Duodenal mucosa (tissue), 2 donors: ENCODE measurements at regions not wholly inside any gene's neighbourhood (a gene's known extent, or its start where the extent isn't known, plus 50 kb on each side); places are given as distances from the start of the nearest gene placed in this dataset.

Experiments used
- H3K27ac ChIP-seq: one replicate; pipeline ENCODE4 v1.7.0; 2013; ENCODE audit warnings: low read depth, low read length
- H3K27me3 ChIP-seq, 2 donors: one replicate each; pipeline ENCODE4 v1.7.0; 2013; ENCODE audit warnings: low read length in 2 of 2, control low read depth in 1 of 2; ENCODE audit not compliant: insufficient read depth in 2 of 2, control insufficient read depth in 1 of 2
- H3K36me3 ChIP-seq, 2 donors: one replicate each; pipeline ENCODE4 v1.7.0; 2013; ENCODE audit warnings: low read length in 2 of 2, control low read depth in 1 of 2; ENCODE audit not compliant: insufficient read depth in 2 of 2, control insufficient read depth in 1 of 2
- H3K4me1 ChIP-seq, 2 donors: one replicate each; pipeline ENCODE4 v1.7.0; 2013; ENCODE audit warnings: low read length in 2 of 2, control low read depth in 1 of 2; ENCODE audit not compliant: insufficient read depth in 2 of 2, control insufficient read depth in 1 of 2
- H3K4me3 ChIP-seq, 2 donors: one replicate each; pipeline ENCODE4 v1.7.0; 2013; ENCODE audit warnings: low read length in 2 of 2, low read depth in 1 of 2
- H3K9ac ChIP-seq, 2 donors: one replicate each; pipeline ENCODE4 v1.7.0; 2013; ENCODE audit warnings: low read length in 2 of 2, low read depth in 1 of 2
- H3K9me3 ChIP-seq, 2 donors: one replicate each; pipeline ENCODE4 v1.7.0; 2013; ENCODE audit warnings: low read length in 2 of 2, control low read depth in 1 of 2; ENCODE audit not compliant: control insufficient read depth in 1 of 2

DNA sequence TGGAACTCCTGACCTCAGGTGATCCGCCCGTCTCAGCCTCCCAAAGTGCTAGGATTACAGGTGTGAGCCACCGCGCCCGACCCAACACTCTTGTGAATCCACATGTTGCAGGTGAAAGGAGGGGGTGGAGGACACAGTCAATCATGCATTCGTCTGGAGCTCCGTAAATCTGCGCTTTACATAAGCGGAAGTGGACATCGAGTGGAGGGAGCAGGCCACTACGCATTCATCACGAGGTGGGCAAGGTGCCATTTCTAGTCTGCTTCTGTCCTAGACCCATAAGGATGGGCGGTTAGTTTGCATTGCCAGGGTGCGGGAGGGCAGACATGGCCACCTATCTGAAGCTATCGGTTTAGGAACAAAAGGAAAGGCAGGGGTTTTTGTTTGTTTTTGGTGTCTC, 225.2 kb upstream of the TCERG1L start:
- no peak overlapping the region for H3K27ac ChIP-seq
- no peaks in the 10 kb centered on the region for H3K9me3 ChIP-seq
- no peaks in the 10 kb centered on the region for H3K4me1 ChIP-seq
- H3K36me3 ChIP-seq: no peaks in the 10 kb centered on the region
- no peak overlapping the region for H3K4me3 ChIP-seq
- no peak overlapping the region for H3K9ac ChIP-seq
- no peaks in the 10 kb centered on the region for H3K27me3 ChIP-seq

DNA sequence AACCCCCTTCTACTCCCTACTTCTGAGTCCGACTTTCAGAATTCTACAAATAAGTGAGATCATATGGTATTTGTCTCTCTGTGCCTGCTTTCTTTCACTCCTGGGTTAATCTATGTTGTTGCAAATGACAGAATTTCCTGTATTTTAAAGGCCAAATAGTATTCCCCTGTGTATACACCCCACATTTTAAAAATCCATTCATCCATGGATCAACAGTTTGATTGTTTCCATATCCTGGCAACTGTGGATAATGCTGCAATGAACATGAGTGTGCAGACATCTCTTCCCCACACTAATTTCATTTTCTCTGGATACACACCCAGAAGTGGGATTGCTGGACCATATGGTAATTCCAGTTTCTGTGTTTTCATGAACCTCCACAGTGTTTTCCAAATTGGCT, 225.8 kb upstream of the TCERG1L start:
- H3K4me3 ChIP-seq: no peak overlapping the region

DNA sequence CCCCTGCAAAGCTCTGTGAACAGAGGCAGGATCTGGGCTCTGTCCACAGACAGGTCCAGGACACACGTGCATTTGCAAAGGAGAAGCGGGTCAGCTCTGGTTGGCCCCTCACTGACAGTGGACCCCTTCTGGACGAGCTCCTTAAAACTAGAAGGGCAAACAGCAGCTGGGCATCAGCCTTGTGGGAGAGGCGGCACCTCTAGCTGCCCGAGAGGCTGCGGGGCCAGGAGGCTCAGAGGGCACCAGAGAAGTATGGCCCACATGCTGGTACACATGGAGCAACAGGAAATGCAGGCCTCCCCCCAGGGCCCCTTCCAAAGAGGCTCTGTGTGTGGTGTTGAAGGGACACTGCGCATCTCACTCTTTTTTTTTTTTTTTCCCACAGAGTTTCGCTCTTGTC, 233.0 kb upstream of the TCERG1L start:
- peaks cover 0 to 4% of the 10 kb centered on the region in 2 donors for H3K27me3 ChIP-seq
- H3K9me3 ChIP-seq: no peaks in the 10 kb centered on the region
- no peaks in the 10 kb centered on the region for H3K36me3 ChIP-seq
- H3K4me1 ChIP-seq: no peaks in the 10 kb centered on the region
- H3K27ac ChIP-seq: no peak overlapping the region
- no peak overlapping the region for H3K4me3 ChIP-seq
- H3K9ac ChIP-seq: no peak overlapping the region

More for the DNA sequence above, 225.8 kb upstream of the TCERG1L start:
- no peak overlapping the region for H3K27ac ChIP-seq
- no peaks in the 10 kb centered on the region for H3K9me3 ChIP-seq
- H3K4me1 ChIP-seq: no peaks in the 10 kb centered on the region
- H3K9ac ChIP-seq: no peak overlapping the region
- no peaks in the 10 kb centered on the region for H3K27me3 ChIP-seq
- no peaks in the 10 kb centered on the region for H3K36me3 ChIP-seq

DNA sequence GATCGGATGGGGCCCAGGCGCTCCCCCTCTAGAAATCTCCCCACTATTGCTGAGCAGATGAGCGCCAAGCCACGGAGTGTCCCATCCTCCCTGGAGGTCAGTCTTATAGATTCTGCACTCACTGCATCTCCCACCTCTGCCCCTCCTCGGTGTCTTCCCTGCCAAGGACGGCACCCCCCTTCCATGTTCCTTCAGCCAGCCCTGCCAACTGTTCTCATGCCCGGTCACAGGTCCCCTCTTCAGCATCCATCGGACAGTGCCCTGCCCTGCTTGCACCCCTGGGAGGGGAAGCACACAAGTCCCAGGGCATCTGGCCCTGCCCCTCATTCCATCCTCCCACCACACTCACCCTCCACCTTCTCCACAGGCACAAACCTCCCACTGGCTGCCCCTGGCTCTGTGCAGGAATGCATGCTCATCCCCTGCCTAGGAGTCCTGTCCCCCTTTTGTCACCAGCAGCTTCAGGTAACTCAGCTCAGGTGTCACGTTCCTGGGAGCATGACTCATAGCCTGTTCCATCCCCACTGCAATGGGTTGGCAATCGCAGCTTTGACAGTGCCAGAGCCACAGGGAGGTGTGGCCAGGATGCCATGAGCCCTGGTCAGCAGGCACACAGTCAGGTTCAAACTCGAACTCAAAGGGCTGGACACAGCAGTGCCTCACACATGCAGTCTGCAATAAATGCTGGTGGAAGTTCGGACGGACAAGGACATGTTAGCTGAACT, 234.7 kb upstream of the TCERG1L start:
- Histone ChIP-seq H3K4me3 (no peak overlapping the region), H3K27me3 (peaks cover 0 to 4% of the 10 kb centered on the region in 2 donors), H3K36me3 (no peaks in the 10 kb centered on the region), H3K9me3 (no peaks in the 10 kb centered on the region), H3K27ac (no peak overlapping the region), H3K4me1 (no peaks in the 10 kb centered on the region), H3K9ac (no peak overlapping the region)

DNA sequence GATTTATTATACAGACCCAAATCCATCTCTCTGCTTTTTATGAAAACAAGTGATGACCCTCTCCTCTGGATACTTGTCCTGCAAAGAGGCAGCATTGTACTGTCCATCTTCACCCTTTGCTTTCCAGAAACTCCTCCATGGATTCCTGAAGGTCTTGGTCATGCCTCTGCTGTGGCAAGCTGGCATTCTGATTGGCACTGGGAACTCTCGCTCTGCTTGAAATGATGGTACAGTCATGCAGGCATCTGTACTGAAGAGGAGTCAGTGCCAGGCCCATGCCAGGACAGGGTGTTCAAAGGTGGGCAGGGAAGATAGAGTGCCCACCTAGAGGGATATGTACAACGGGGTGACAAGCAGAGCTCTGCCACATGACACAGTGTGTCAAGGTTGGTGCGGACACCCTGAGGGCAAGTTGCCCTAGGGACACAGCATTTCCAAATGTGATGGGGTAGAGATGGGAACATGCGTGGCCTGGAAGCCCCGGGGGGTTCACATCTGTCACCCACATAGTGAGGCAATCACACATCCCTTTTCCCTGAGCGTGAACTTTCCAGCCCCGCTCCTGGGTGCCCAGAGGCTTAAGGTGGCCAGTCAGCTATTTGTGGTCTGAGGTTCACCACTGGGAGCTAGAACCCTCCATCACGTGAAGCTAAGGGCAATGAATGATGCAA, 235.7 kb upstream of the TCERG1L start:
- peaks cover 0 to 4% of the 10 kb centered on the region in 2 donors for H3K27me3 ChIP-seq
- H3K27ac ChIP-seq: no peak overlapping the region
- no peak overlapping the region for H3K9ac ChIP-seq
- H3K4me1 ChIP-seq: no peaks in the 10 kb centered on the region
- no peaks in the 10 kb centered on the region for H3K9me3 ChIP-seq
- no peak overlapping the region for H3K4me3 ChIP-seq
- no peaks in the 10 kb centered on the region for H3K36me3 ChIP-seq

GRCh38 chr10:131548176-131548575, 236.7 kb upstream of the TCERG1L start:
- H3K4me3 ChIP-seq: no peak overlapping the region
- peaks cover 0 to 4% of the 10 kb centered on the region in 2 donors for H3K27me3 ChIP-seq
- H3K36me3 ChIP-seq: no peaks in the 10 kb centered on the region
- H3K9me3 ChIP-seq: no peaks in the 10 kb centered on the region
- H3K27ac ChIP-seq: no peak overlapping the region
- no peak overlapping the region for H3K9ac ChIP-seq
- no peaks in the 10 kb centered on the region for H3K4me1 ChIP-seq

- Histone ChIP-seq H3K36me3 (no peaks in the 10 kb centered on the region), H3K9ac (no peak overlapping the region), H3K27me3 (peaks cover 0 to 4% of the 10 kb centered on the region in 2 donors), H3K4me1 (no peaks in the 10 kb centered on the region), H3K9me3 (no peaks in the 10 kb centered on the region), H3K27ac (no peak overlapping the region), H3K4me3 (no peak overlapping the region)
Observed at GRCh38 chr10:131549116-131549515, 237.6 kb upstream of the TCERG1L start.

DNA sequence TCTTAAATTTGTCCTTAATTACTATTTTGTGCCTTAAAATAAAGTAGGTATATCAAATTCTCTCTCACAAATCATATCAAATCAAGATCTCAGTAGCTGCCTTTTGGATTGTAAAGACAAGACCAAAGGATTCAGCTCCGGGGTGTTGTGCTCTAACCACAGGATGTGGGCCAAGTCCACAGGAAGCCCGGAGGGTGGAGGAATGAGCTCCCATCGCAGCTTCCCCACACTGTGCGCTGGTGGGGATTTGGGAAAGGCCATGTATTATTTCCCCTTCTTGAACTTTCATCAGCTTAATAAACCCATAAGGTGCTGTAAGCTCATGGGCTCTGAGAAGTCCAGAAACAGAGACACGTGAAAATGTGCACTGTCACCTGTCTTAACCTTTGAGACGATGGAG, 241.6 kb upstream of the TCERG1L start:
- H3K27me3 ChIP-seq: no peaks in the 10 kb centered on the region
- H3K27ac ChIP-seq: no peak overlapping the region

GRCh38 chr10:131553581-131553980, 242.1 kb upstream of the TCERG1L start:
- H3K36me3 ChIP-seq: no peaks in the 10 kb centered on the region
- H3K4me1 ChIP-seq: no peaks in the 10 kb centered on the region
- no peaks in the 10 kb centered on the region for H3K27me3 ChIP-seq
- no peak overlapping the region for H3K27ac ChIP-seq
- H3K4me3 ChIP-seq: no peak overlapping the region
- H3K9me3 ChIP-seq: no peaks in the 10 kb centered on the region
- no peak overlapping the region for H3K9ac ChIP-seq

More for the DNA sequence above, 241.6 kb upstream of the TCERG1L start:
- Histone ChIP-seq H3K9ac (no peak overlapping the region), H3K4me1 (no peaks in the 10 kb centered on the region), H3K36me3 (no peaks in the 10 kb centered on the region), H3K9me3 (no peaks in the 10 kb centered on the region), H3K4me3 (no peak overlapping the region)

DNA sequence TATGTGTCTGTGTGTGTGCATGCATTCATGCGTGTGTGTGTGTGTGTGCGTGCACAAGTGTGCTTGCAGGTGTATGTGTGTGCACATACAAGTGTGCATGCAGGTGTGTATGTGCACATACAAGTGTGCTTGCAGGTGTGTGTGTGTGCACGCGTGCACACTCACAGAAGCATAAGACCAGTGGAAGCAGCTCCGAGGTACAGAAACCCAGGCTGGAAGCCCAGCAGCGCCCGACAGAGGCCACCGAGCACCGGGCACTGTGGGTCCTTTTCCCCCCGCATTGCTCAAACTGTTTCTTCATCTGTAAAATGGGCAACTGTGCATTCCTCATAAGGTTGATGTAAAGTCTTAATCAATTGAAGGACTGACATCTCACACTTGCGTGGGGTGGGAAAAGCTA, 243.3 kb upstream of the TCERG1L start:
- Histone ChIP-seq H3K27ac (no peak overlapping the region), H3K4me3 (no peak overlapping the region), H3K27me3 (no peaks in the 10 kb centered on the region), H3K9me3 (no peaks in the 10 kb centered on the region), H3K4me1 (no peaks in the 10 kb centered on the region), H3K9ac (no peak overlapping the region), H3K36me3 (no peaks in the 10 kb centered on the region)
